ENCODE measurements at regions not wholly inside any gene's neighbourhood (a gene's known extent, or its start where the extent isn't known, plus 50 kb on each side); places are given as distances from the start of the nearest gene placed in this dataset.

- TF ChIP-seq CTCF (conservative IDR thresholded peaks at IDR 0.05), result no peak
- TF ChIP-seq ZFX (IDR thresholded peaks at IDR 0.05), result no peak
Measured at GRCh38 chr20:21609221-21609620, 95.4 kb upstream of the NKX2-2 start.

Data from C4-2B (cell line).